Duodenal mucosa (tissue), 2 donors: ENCODE measurements at regions not wholly inside any gene's neighbourhood (a gene's known extent, or its start where the extent isn't known, plus 50 kb on each side); places are given as distances from the start of the nearest gene placed in this dataset.
"Not testable (repeated sequence)": the region's sequence is repeated elsewhere in the genome, so short reads cannot be mapped to it uniquely, and the experiment has no call there.

Source experiments
- H3K27ac ChIP-seq: one replicate; pipeline ENCODE4 v1.7.0; 2013; ENCODE audit warnings: low read depth, low read length
- H3K27me3 ChIP-seq, 2 donors: one replicate each; pipeline ENCODE4 v1.7.0; 2013; ENCODE audit warnings: low read length in 2 of 2, control low read depth in 1 of 2; ENCODE audit not compliant: insufficient read depth in 2 of 2, control insufficient read depth in 1 of 2
- H3K36me3 ChIP-seq, 2 donors: one replicate each; pipeline ENCODE4 v1.7.0; 2013; ENCODE audit warnings: low read length in 2 of 2, control low read depth in 1 of 2; ENCODE audit not compliant: insufficient read depth in 2 of 2, control insufficient read depth in 1 of 2
- H3K4me1 ChIP-seq, 2 donors: one replicate each; pipeline ENCODE4 v1.7.0; 2013; ENCODE audit warnings: low read length in 2 of 2, control low read depth in 1 of 2; ENCODE audit not compliant: insufficient read depth in 2 of 2, control insufficient read depth in 1 of 2
- H3K4me3 ChIP-seq, 2 donors: one replicate each; pipeline ENCODE4 v1.7.0; 2013; ENCODE audit warnings: low read length in 2 of 2, low read depth in 1 of 2
- H3K9ac ChIP-seq, 2 donors: one replicate each; pipeline ENCODE4 v1.7.0; 2013; ENCODE audit warnings: low read length in 2 of 2, low read depth in 1 of 2
- H3K9me3 ChIP-seq, 2 donors: one replicate each; pipeline ENCODE4 v1.7.0; 2013; ENCODE audit warnings: low read length in 2 of 2, control low read depth in 1 of 2; ENCODE audit not compliant: control insufficient read depth in 1 of 2

DNA sequence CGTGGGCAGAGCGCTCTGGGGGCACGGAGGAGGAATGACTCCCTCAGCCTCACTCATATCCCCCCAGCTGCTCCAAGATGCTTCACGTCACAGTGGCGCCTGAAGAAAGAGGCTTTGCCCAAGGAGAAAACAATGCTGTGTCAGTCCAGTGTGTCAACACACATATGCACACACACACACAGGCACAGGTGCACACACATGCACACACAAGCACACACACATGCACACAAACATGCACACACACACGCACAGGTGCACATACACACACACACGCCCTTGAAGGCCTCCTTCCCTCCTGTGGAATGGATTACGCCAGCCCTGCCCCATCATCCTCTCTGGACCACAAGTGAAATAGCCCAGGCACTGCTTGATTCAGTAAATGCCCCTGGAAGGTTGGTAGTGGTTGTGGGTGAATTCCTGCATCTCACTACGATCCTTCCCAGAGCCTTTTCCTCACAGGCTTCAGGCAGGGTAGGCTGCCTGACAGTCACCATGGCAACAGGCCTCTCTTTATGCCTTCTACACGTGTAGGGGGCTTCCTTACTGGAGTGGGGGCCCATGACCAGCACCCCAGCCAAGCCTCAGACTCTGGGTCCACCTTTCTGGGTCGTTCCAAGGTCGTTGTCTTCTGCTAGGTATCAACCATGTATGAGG lies 371.5 kb upstream of the PODXL start:
- Histone ChIP-seq H3K9me3 (no peaks in the 10 kb centered on the region), H3K9ac (no peak overlapping the region), H3K4me1 (no peaks in the 10 kb centered on the region), H3K36me3 (no peaks in the 10 kb centered on the region), H3K27ac (no peak overlapping the region), H3K27me3 (peaks cover 0 to 4% of the 10 kb centered on the region in 2 donors), H3K4me3 (no peak overlapping the region)

GRCh38 chr7:131925636-131926035 lies 369.2 kb upstream of the PODXL start:
- no peaks in the 10 kb centered on the region for H3K4me1 ChIP-seq
- H3K9ac ChIP-seq = no peak overlapping the region
- peaks cover 0 to 4% of the 10 kb centered on the region in 2 donors for H3K27me3 ChIP-seq
- H3K27ac ChIP-seq = no peak overlapping the region
- H3K4me3 ChIP-seq = no peak overlapping the region
- H3K9me3 ChIP-seq = no peaks in the 10 kb centered on the region
- H3K36me3 ChIP-seq = no peaks in the 10 kb centered on the region

DNA sequence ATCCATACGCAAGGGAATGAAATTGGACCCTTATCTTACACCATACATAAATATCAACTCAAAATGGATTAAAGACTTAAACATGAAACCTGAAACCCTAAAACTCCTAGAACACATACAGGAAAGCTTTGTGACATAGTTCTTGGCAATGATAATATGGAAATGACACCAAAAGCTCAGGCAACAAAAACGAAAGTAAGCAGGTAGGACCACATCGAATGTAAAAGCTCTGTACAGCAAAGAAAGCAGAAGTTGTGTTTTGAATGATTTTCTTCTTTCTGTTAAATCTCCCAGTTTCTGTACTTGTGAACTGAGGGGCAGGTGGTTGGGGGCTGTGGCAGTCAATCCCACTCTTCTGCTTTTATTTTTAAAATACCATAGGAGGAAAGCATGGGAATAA lies 368.4 kb upstream of the PODXL start:
- H3K27me3 ChIP-seq = peaks cover 0 to 4% of the 10 kb centered on the region in 2 donors
- no peaks in the 10 kb centered on the region for H3K4me1 ChIP-seq
- no peaks in the 10 kb centered on the region for H3K9me3 ChIP-seq
- no peak overlapping the region for H3K27ac ChIP-seq
- no peaks in the 10 kb centered on the region for H3K36me3 ChIP-seq
- H3K4me3 ChIP-seq = peak overlapping the region in 1 of 2 donors; percentile 14
- no peak overlapping the region for H3K9ac ChIP-seq

- H3K4me3 ChIP-seq, H3K9ac ChIP-seq, H3K27ac ChIP-seq, H3K4me1 ChIP-seq, H3K9me3 ChIP-seq, H3K36me3 ChIP-seq, H3K27me3 ChIP-seq: not testable (repeated sequence)
These were observed 366.5 kb upstream of the PODXL start for GRCh38 chr7:131922948-131923347.

DNA sequence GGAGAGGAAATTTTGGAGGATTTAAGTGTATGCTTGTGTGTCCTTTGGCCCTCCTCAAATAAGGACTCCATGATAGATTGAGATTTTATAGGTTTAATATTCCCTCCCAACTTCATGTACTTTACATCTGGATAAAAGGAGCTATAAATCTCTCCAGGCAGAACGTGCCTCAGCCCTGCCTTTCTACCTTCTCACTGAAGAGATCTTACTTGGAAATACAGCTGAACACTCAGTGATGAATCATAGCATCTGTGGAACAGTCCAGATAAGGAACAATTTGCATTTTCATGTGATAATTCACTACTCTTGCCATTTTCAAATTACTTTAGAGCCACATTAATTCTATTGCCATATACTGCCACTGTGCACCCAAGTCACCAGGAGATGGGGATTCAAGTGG lies 364.6 kb upstream of the PODXL start:
- no peaks in the 10 kb centered on the region for H3K36me3 ChIP-seq
- H3K9me3 ChIP-seq = no peaks in the 10 kb centered on the region
- no peak overlapping the region for H3K4me3 ChIP-seq
- no peak overlapping the region for H3K27ac ChIP-seq
- H3K27me3 ChIP-seq = no peaks in the 10 kb centered on the region
- H3K9ac ChIP-seq = no peak overlapping the region
- no peaks in the 10 kb centered on the region for H3K4me1 ChIP-seq

- Histone ChIP-seq H3K27ac (no peak overlapping the region), H3K27me3 (no peaks in the 10 kb centered on the region), H3K9ac (no peak overlapping the region), H3K9me3 (no peaks in the 10 kb centered on the region), H3K36me3 (no peaks in the 10 kb centered on the region), H3K4me1 (no peaks in the 10 kb centered on the region), H3K4me3 (no peak overlapping the region)
These were observed 363.7 kb upstream of the PODXL start for GRCh38 chr7:131919920-131920709.

GRCh38 chr7:131911112-131911511 lies 354.7 kb upstream of the PODXL start:
- Histone ChIP-seq H3K9me3 (peaks cover 0 to 4% of the 10 kb centered on the region in 2 donors), H3K36me3 (no peaks in the 10 kb centered on the region), H3K27me3 (peaks cover 0 to 6% of the 10 kb centered on the region in 2 donors), H3K4me1 (no peaks in the 10 kb centered on the region), H3K9ac (no peak overlapping the region), H3K27ac (no peak overlapping the region), H3K4me3 (no peak overlapping the region)

- Histone ChIP-seq H3K4me1 (no peaks in the 10 kb centered on the region), H3K27me3 (peaks cover 0 to 6% of the 10 kb centered on the region in 2 donors), H3K36me3 (no peaks in the 10 kb centered on the region), H3K27ac (no peak overlapping the region), H3K9me3 (peaks cover 0 to 4% of the 10 kb centered on the region in 2 donors), H3K4me3 (peak overlapping the region in 1 of 2 donors; percentile 1), H3K9ac (no peak overlapping the region)
These were observed 352.8 kb upstream of the PODXL start for GRCh38 chr7:131909151-131909768.

DNA sequence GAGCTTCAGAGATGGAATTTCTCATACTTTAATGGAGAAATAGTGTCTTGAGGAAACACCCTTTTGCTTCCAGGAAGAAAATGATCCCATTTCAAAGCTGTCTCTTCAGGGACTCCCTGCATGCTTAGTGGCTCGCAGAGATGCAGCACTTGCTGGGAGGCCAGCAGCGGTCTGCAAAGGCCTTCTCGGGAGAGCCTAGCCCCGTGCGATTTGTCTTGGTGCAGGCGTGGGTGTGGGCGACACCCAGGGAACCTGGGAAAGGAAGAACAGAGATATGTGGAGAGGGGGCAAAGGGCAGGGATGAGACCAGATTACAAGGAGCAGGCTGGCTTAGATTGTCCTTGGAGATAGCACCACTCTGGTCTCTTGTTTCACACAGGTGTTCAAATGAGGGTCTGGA lies 352.3 kb upstream of the PODXL start:
- Histone ChIP-seq H3K36me3 (no peaks in the 10 kb centered on the region), H3K4me1 (no peaks in the 10 kb centered on the region), H3K9ac (no peak overlapping the region), H3K27ac (no peak overlapping the region), H3K27me3 (peaks cover 0 to 6% of the 10 kb centered on the region in 2 donors), H3K9me3 (peaks cover 0 to 4% of the 10 kb centered on the region in 2 donors), H3K4me3 (peak overlapping the region in 1 of 2 donors; percentile 1)

DNA sequence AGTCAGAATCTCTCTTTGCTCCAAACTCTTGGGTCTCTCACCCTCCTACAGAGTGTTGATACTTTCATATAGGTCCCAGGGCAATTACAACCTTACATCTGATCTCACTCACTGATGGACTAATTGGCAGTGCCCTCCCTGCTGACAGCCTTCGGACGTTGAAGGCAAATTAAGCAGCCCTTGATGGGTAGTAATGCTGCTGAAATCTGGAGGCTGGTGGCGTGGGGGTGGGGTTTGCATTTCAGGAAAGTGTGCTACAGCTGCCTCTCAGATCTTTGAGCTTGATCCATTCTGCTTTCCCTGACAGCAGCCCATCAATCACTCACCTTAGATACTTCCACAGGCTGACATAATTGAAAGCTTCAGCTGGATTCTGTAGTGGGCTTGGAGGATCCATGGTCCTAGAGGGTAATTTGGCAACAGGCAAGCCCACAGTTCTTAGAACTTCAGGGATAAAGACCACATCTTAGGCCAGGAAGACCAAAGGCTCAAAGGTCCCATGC lies 349.1 kb upstream of the PODXL start:
- Histone ChIP-seq H3K27me3 (peaks cover 0 to 6% of the 10 kb centered on the region in 2 donors), H3K9ac (no peak overlapping the region), H3K4me1 (no peaks in the 10 kb centered on the region), H3K36me3 (no peaks in the 10 kb centered on the region), H3K4me3 (no peak overlapping the region), H3K9me3 (peaks cover 3 to 4% of the 10 kb centered on the region in 2 donors), H3K27ac (no peak overlapping the region)
